ENCODE measurements at regions not wholly inside any gene's neighbourhood (a gene's known extent, or its start where the extent isn't known, plus 50 kb on each side); places are given as distances from the start of the nearest gene placed in this dataset.
A peak's percentile ranks its signal among the peaks of the same experiment; 100 is the strongest.

GRCh38 chr3:188940573-188940932, 231.2 kb upstream of the TPRG1 start:
- DNase-seq = no peak

- DNase-seq = no peak
These were observed 230.7 kb upstream of the TPRG1 start for GRCh38 chr3:188941103-188941502.

- no peak for DNase-seq
These were observed 229.6 kb upstream of the TPRG1 start for GRCh38 chr3:188942191-188942590.

- DNase-seq = no peak
These were observed 228.2 kb upstream of the TPRG1 start for GRCh38 chr3:188943591-188943990.

GRCh38 chr3:188944108-188944507, 227.7 kb upstream of the TPRG1 start:
- DNase-seq = no peak

- DNase-seq = no peak
These were observed 225.2 kb upstream of the TPRG1 start for GRCh38 chr3:188946351-188947240.

GRCh38 chr3:188947401-188948280, 224.1 kb upstream of the TPRG1 start:
- peak; percentile 96 to 98 for DNase-seq

- DNase-seq = no peak
These were observed 223.3 kb upstream of the TPRG1 start for GRCh38 chr3:188948281-188948996.

GRCh38 chr3:188948997-188949389, 222.8 kb upstream of the TPRG1 start:
- no peak for DNase-seq

GRCh38 chr3:188949456-188949855, 222.3 kb upstream of the TPRG1 start:
- DNase-seq = no peak

GRCh38 chr3:188949996-188950395, 221.8 kb upstream of the TPRG1 start:
- no peak for DNase-seq

- DNase-seq = no peak
These were observed 220.8 kb upstream of the TPRG1 start for GRCh38 chr3:188950832-188951489.

- no peak for DNase-seq
These were observed 220.0 kb upstream of the TPRG1 start for GRCh38 chr3:188951734-188952133.

- peak; percentile 71 to 77 for DNase-seq
These were observed 217.1 kb upstream of the TPRG1 start for GRCh38 chr3:188954590-188955208.

GRCh38 chr3:188955919-188956318, 215.9 kb upstream of the TPRG1 start:
- DNase-seq = no peak

- peak; percentile 34 to 52 for DNase-seq
These were observed 214.8 kb upstream of the TPRG1 start for GRCh38 chr3:188956839-188957489.

- DNase-seq = no peak
These were observed 212.8 kb upstream of the TPRG1 start for GRCh38 chr3:188959013-188959412.

- no peak for DNase-seq
These were observed 209.2 kb upstream of the TPRG1 start for GRCh38 chr3:188962253-188963247.

GRCh38 chr3:188964957-188965356, 206.8 kb upstream of the TPRG1 start:
- no peak for DNase-seq

- DNase-seq = no peak
These were observed 199.5 kb upstream of the TPRG1 start for GRCh38 chr3:188972310-188972709.

Data from SHP77 (cell line).